ENCODE measurements at regions not wholly inside any gene's neighbourhood (a gene's known extent, or its start where the extent isn't known, plus 50 kb on each side); places are given as distances from the start of the nearest gene placed in this dataset.

DNA sequence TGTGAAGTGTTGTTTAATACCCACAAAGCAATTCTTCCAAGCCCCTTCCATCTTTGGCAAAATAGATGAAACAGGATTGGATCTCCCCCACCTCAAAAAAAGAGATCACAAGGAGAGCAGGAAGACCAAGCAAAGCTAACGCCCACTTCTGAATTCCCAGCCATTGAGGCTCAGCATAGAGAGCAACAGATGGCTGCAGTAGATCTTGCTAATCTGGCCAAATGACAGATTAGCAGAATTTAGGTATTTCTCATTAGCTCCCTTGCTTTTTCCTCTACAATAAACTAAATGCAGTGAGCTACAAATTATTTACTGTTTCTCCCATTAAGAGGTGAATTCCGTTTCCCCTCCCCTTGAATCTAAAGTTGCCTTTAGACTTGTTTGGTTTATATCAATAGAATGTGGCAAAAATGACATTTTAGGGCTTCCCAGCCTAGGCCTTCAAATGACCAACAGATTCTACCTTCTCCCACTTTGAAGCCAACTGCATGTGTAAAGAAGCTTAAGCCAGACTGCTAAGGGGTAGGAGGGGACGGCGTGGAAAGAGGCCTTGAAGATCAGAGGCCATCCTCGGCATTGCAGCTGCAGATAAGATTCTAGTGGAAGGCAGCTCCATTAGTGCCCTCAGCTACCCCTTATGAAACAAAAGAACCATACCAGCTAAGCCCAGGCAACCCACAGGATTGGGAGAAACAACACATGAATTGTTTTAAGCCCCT, 56.8 kb upstream of the CPEB4 start:
- no peak for DNase-seq (ENCODE audit: low read depth)

- no peak for DNase-seq (ENCODE audit: low read depth)
These were observed 55.8 kb upstream of the CPEB4 start for GRCh38 chr5:173832386-173832785.

DNA sequence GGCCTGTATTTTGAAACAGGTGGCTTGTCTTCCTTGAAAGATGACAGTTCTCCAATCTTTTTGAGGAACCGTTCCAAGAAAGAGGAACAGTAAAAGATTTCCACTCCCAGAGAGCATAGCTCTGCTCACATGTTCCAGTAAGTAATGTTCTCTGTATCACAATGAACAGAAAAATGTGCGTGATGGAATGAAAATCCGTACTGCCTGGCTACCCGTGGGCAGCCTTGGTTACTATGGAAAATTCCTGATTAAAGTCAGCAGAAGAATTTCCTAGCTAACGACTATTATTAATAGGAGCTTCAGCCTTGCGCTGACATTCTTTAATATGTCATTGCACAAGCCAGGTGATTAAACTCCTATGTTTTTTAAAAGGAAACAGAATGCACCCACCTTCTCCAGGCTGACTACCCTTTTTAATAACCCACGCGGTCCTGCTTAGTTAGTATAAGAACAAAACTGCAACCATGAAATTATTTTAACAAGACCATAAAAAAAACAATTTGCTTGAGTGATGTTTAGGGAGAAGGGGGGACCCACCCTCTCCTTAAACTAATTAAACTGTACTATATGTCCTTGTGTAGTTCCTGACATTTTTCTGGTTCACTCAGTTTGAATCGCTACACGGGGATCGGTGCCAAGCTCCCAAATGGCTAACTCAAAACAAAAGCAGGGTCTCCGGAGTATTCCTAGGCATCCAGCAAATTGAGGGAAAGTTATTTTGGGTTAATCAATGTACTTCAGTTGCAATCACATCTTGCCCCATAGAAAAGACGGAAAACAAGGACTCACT, 54.8 kb upstream of the CPEB4 start:
- no peak for DNase-seq (ENCODE audit: low read depth)

- no peak for DNase-seq (ENCODE audit: low read depth)
These were observed 53.9 kb upstream of the CPEB4 start for GRCh38 chr5:173834071-173834771.

GRCh38 chr5:173835131-173835530, 53.0 kb upstream of the CPEB4 start:
- no peak for DNase-seq (ENCODE audit: low read depth)

DNA sequence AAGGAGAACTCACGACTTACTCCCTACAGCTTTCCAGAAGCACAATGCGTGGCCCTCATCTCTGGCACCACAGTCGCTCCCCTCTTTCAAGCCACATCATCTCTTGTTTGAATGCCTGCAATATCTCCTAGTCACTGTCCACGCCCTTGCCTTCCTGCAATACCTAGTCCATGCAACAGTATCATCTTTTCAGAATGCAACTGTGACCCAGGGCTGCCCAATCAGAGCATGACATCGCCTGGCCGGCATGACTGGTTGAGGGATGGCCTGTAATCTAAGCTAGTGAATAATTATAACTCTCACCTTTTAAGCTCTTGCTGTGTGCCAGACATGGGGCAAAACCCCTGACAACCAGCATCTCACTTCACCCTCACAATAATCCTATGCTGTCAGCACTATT, 52.5 kb upstream of the CPEB4 start:
- DNase-seq (ENCODE audit: low read depth), result no peak

- DNase-seq (ENCODE audit: low read depth), result no peak
These were observed 50.5 kb upstream of the CPEB4 start for GRCh38 chr5:173837654-173838053.
